GM12878 (cell line): ENCODE measurements at regions not wholly inside any gene's neighbourhood (a gene's known extent, or its start where the extent isn't known, plus 50 kb on each side); places are given as distances from the start of the nearest gene placed in this dataset.

ENCODE experiments used
- ATAC-seq: fragments of 200-7000 bp; cut with Tn5 transposase; 3 replicates; pipeline ENCODE4 v1.9.1; 2020; ENCODE audit warnings: mild to moderate bottlenecking, moderate library complexity
- BruUV-seq: library from RNA; stranded (reverse); fragments of 400-500 nt; replicated peaks from 2 replicates; lab custom pipeline; 2021; lab: Mats Ljungman, UMichigan
- CTCF ChIA-PET: fragments of 300-600 bp; sonication (Branson Sonifier 250); formaldehyde crosslinking; extraction: SDS; loops from one replicate; lab custom pipeline; 2021; ENCODE audit warnings: inconsistent platforms; lab: Yijun Ruan, JAX
- POLR2A ChIA-PET: fragments of 350-600 bp; formaldehyde crosslinking; extraction: SDS; loops from one replicate; lab custom pipeline; 2021; ENCODE audit warnings: inconsistent platforms; lab: Charles Lee
- RAD21 ChIA-PET: fragments of 300-600 bp; sonication (Branson Sonifier 250); formaldehyde crosslinking; loops from one replicate; lab custom pipeline; 2023; ENCODE audit warnings: antibody characterized with exemption; ENCODE audit not compliant: unreplicated experiment; lab: Charles Lee
- SMC1A ChIA-PET: fragments of 300-600 bp; sonication (Branson Sonifier 250); formaldehyde crosslinking; loops from one replicate; lab custom pipeline; 2023; ENCODE audit not compliant: unreplicated experiment, uncharacterized antibody; lab: Charles Lee
- DNase-seq: peaks from one replicate; pipeline ENCODE4 v3.0.0-alpha.2; 2011; ENCODE audit warnings: low read depth, low spot score
- FAIRE-seq: peaks from 3 replicates; lab custom pipeline; 2011; peaks lifted over from hg19 to GRCh38; lab: Jason Lieb, UNC
- H2AFZ ChIP-seq: 2 replicates; pipeline ENCODE4 v1.6.0; 2011; ENCODE audit warnings: low read depth, low read length, control low read depth; ENCODE audit not compliant: control insufficient read depth
- H3K27ac ChIP-seq: 2 replicates; pipeline ENCODE4 v1.5.1; 2011; ENCODE audit warnings: control low read depth; ENCODE audit not compliant: control insufficient read depth, insufficient read depth
- H3K27me3 ChIP-seq, 2 experiments: replicated peaks in 1 of 2; 2 replicates each; pipeline versions ENCODE4 v1.6.0 to v1.6.1; 2011; ENCODE audit warnings: low read length in 1 of 2; ENCODE audit not compliant: control insufficient read depth in 2 of 2, insufficient read depth in 2 of 2
- H3K36me3 ChIP-seq, 2 experiments: 2 replicates each; pipeline ENCODE4 v1.5.1; 2011; ENCODE audit warnings: low read length in 1 of 2; ENCODE audit not compliant: control insufficient read depth in 2 of 2, insufficient read depth in 2 of 2
- H3K4me1 ChIP-seq: 2 replicates; pipeline ENCODE4 v1.6.1; 2011; ENCODE audit warnings: mild to moderate bottlenecking, low read length, moderate library complexity, mixed read lengths; ENCODE audit not compliant: control insufficient read depth, insufficient read depth
- H3K4me2 ChIP-seq: 2 replicates; pipeline ENCODE4 v1.6.0; 2011; ENCODE audit warnings: control low read depth; ENCODE audit not compliant: control insufficient read depth, insufficient read depth
- H3K4me3 ChIP-seq: fragments of 200-600 bp; sonication (generic); 2 replicates; pipeline ENCODE4 v1.5.1; 2016
- H3K79me2 ChIP-seq: 2 replicates; pipeline ENCODE4 v1.6.0; 2011; ENCODE audit warnings: low read length; ENCODE audit not compliant: control insufficient read depth, insufficient read depth
- H3K9ac ChIP-seq: 2 replicates; pipeline ENCODE4 v1.8.0; 2011; ENCODE audit warnings: low read length, control low read depth, mixed read lengths; ENCODE audit not compliant: control insufficient read depth, insufficient read depth
- H3K9me3 ChIP-seq: replicated peaks from 3 replicates; pipeline ENCODE4 v1.5.1; 2011; ENCODE audit warnings: mild to moderate bottlenecking, low read length; ENCODE audit not compliant: control insufficient read depth, insufficient read depth
- H4K20me1 ChIP-seq: 2 replicates; pipeline ENCODE4 v1.6.0; 2011; ENCODE audit not compliant: control insufficient read depth, insufficient read depth
- RUNX3 ChIP-seq: IDR thresholded peaks from 2 replicates; pipeline ENCODE4 v1.6.1; 2012; ENCODE audit warnings: low read length, inconsistent platforms
- whole genome bisulfite sequencing: methylation state at CpG from one replicate; pipeline ENCODE4 v1.1.6; 2016; ENCODE audit warnings: low lambda C conversion rate; ENCODE audit not compliant: insufficient replicate concordance, insufficient coverage; ENCODE audit errors: missing lambda C conversion rate; 5-methylcytosine and 5-hydroxymethylcytosine counted together
- in situ Hi-C: fragments of 300-500 bp; cut with MboI; formaldehyde crosslinking; loops from 9 replicates; pipeline ENCODE4 v1.14.3; 2018; ENCODE audit warnings: mixed read lengths
- intact Hi-C: fragments of 100-400 bp; cut with micrococcal nuclease; formaldehyde crosslinking; loops from one replicate; pipeline ENCODE4 v1.14.2; 2022; ENCODE audit not compliant: unreplicated experiment
- TF ChIP-seq, protein P1 (sequence below): IDR thresholded peaks from 2 replicates; pipeline ENCODE4 v1.6.1; 2012; ENCODE audit warnings: low read depth, low read length, improper control_type of control experiment

DNA sequence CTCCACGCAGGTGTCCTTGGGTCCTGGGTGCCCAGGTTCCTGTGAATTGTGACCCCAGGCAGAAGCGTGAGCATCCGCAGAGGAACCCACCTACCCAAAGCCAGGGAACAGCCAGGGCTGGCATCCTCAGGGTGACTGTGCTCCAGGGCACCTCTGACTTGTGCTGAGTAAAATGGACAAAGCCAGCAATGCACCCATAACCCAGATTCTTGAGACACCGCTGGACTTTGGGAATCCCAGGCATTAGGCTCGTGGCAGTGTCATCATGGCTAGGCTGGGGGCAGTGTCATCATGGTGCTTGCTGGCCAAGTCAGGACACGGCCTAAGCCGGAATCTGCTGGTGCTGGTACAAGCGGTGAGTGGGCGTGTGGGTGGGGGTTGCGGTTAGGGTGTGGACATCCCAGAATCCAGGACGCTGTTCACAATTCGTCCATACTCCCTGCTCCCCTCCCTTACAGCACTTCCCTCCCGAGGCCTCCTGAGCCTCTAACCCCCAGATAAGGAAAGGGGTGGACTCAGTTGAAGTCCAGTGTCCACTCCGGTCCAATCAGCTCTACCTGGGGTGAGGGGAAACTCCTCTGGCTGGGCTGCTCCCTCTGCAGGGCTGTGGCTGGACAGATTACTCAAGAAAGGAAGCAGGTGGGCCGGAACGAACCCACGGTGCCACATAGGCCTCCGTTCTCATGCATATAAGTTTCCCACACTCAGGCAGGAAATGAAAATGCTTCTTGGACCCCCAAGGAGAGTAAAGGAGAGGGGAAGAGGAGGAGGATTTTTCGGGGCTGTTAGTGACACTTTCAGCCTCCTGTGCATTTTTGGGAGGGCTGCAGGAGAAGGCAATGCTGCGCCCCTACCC is 138.9 kb downstream of the SEC14L1 start:
- peak; percentile 6; the same call in 1 of the 3 replicates for ATAC-seq
- RAD21 ChIA-PET: interaction anchor here (0.6 kb wide), 1 partner anchor 45 kb away, joined by 3 read pairs; no protein-coding TSS in a partner anchor
- DNase-seq: no peak
- no TSS peak for BruUV-seq
- Histone ChIP-seq H3K79me2 (peaks cover 8% of the 10 kb centered on the region), H3K9me3 (no peaks in the 10 kb centered on the region), H3K9ac (no peak overlapping the region), H3K27me3 (no peaks in the 10 kb centered on the region), H4K20me1 (no peaks in the 10 kb centered on the region), H2AFZ (no peak overlapping the region), H3K36me3 (no peaks in the 10 kb centered on the region), H3K4me2 (no peak overlapping the region), H3K27ac (no peak overlapping the region), H3K4me3 (no peak overlapping the region), H3K4me1 (peaks cover 23% of the 10 kb centered on the region)
- FAIRE-seq: no peak
- peak; percentile 22; the same call in 1 of the 2 replicates for TF ChIP-seq RUNX3
- TF ChIP-seq, protein P1, sequence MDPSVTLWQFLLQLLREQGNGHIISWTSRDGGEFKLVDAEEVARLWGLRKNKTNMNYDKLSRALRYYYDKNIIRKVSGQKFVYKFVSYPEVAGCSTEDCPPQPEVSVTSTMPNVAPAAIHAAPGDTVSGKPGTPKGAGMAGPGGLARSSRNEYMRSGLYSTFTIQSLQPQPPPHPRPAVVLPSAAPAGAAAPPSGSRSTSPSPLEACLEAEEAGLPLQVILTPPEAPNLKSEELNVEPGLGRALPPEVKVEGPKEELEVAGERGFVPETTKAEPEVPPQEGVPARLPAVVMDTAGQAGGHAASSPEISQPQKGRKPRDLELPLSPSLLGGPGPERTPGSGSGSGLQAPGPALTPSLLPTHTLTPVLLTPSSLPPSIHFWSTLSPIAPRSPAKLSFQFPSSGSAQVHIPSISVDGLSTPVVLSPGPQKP: no peak
- in situ Hi-C loops: no loop called here
- intact Hi-C loops: no loop called here
- POLR2A ChIA-PET: interaction anchor here (0.6 kb wide), 1 partner anchor 91 kb away, joined by 3 read pairs; no protein-coding TSS in a partner anchor
- SMC1A ChIA-PET: no interaction called here
- WGBS: 54% methylated on average over 20 of the region's 20 CpGs
- CTCF ChIA-PET: interaction anchor here (0.6 to 1.2 kb wide), 3 partner anchors 10 to 193 kb away, joined by 3 to 5 read pairs (median 4); no protein-coding TSS in a partner anchor
